ENCODE measurements at regions not wholly inside any gene's neighbourhood (a gene's known extent, or its start where the extent isn't known, plus 50 kb on each side); places are given as distances from the start of the nearest gene placed in this dataset.

DNA sequence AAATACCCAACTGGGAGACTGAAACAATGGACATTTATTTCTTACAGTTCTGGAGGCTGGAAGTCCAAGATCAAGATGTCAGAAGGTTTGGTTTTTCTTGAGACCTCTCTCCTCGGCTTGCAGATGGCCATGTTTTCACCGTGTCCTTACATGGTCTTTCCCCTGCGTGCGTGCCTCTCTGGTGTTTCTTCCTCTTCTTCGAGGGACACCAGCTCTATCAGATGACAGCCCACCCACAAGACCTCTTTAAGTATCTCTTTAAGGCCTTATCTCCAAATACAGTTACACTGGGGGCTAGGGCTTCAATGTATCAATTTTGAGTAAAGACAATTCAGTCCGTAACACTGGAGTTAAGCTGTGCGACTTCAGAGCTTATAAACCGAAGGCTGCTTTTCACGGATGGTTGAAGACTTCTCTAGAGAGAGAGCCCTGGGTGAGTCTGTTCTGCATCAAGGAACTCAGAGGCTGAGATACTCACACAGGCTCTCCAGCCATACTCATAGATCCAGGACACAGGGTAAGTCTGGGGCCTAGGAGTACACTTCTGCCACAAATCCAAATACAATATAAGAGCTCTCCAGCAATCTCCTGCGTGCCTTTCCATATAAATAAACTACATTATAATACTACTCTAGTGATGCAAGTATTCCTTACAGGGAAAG, 339.9 kb upstream of the PKDCC start:
- DNase-seq, result no peak

DNA sequence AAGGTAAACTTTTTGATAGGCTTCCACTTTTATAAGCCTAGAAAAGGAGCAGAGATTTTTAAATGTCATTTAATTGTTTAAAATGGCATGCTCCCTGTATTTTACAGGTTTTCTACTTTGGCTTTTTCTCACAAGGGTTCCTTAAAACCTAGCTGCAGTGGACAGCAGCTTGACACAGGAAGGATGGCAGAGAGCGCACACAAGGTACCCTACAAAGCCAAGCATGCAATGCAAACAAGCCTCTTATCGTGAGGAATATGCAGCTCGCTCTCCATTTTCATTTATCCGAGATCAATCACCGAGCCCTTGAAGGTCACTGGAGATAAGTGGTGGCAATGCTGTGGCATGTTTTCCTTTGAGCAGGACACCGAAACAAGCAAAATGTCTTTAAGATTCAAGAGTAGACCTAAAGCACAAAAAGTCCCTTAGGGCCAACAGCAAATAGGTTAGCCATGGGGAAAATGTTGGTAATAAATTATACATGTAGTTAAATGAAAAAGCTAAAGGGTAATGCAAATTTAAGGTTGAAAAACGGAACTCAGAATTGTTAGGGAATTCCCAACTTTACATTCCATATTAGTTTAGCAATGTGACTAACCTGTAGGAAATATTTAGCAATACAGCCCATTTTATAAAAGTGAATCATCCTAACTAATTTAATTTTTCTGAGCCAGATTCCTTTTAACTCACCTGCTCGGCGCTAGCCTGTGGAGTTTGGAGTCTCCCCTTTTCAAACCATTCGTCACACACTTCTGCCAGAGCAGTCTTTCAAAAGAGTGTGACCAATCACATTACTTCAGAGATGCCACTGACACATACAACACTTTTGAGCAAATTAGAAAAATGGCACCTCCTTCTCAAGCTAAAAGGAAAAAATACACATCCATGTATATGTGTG, 337.9 kb upstream of the PKDCC start:
- DNase-seq, result no peak

DNA sequence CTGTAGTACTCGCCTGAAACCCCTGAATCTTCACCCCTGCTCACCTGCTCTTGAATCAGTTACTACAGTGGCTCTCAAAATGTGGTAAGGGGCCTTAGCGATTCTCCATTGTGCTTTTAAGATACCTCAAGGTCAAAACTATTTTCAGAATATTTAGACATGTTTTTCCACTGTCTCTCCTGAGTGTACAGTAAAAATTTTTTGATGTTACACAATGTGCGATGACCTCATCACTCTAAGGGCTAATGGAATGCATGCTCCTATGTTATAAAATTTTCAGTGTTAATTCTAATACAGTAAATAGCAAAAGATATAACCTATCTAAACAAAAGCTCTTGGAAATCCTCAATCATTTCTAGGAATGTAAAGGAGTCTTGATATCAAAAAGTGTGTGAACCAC, 336.9 kb upstream of the PKDCC start:
- no peak for DNase-seq

DNA sequence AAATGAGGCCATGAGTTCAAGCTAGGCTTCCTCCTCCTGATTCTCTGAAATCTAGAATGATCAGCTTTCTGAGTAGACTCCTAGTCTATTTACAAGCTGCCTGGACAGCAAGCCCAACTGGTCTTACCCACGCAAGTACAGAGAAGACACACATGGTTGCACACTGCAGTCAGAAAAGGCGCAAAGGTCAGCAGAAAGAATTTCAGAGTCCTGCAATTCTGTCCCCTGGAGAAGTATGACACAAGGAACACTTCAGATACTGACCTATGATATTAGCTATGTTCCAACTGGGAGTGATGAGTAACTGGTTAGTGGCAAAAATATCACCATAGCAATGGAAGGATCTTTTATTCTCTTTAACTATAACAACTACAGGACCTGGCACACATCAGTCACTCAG, 336.1 kb upstream of the PKDCC start:
- no peak for DNase-seq

DNA sequence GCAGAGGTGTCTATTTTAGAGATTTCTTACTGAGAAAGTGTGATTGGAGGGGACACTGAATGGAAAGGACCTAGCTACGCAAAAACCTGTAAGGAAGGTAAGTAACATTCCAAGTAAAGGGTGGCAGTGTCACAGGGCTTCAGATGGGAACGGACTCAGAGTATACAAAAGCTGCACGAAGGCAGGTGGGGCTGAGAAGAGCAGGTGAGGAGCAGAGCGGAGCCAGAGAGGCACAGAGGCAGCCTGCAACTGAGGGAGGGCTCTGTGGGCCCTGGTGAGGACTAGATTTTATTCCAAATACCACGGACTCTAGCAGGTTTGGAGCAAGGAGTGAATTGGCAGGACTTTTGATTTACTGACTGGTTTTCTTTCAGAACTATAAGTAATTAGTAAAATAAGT, 331.3 kb upstream of the PKDCC start:
- no peak for DNase-seq

DNA sequence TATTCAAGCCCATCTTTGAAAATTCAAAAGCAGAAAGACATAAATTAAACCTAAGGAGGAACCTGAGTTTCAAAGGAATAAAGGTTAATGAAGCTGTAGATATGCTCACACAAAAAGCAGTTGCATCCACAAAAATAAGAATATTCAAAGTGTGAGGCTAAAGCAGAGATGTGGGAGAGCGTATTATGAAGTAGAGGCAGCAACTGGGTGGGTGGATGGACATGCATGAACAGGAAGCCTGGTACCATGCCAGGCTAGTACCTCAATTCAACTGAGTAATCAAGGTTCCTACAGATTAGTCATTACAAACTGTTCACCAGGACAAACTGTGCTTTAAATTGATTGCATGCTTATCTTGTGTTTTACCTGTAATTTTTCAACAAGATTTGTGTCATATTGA, 330.0 kb upstream of the PKDCC start:
- DNase-seq, result no peak

DNA sequence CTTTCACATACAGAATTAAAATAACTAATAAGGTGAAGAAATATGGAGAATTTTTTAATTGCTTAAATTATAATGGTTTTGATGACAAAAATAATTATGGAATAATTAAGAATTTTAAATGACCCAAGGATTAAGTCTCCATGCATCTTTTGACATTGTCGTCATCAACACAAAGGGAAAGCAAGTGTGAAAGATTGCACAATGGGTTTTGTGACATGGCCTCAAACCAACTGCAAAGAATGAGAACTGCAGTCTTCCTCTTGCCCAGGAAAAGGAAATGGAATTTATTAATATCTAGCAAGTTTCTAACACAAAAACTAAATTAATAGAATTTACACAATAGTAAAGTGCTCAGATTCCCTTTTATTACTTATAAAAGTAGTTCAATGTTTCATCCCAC, 329.1 kb upstream of the PKDCC start:
- DNase-seq, result no peak

DNA sequence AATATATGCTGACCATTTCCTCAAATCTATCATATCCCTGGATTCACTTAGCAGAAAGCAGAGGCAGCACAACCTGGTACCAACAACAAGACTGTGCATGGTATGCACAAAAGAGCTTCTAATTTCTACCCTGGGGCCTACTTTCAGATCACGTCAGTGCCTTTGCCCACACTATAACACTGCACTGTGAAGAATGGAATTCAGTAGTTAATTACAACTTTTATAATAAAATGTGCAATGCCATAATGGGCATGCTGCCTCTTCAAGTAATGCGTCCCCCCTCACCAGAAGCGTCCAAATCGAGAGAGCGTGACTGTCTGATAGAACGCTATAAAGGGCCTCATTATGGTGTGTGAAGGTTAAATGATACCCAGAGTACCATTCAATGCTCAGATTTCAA, 328.1 kb upstream of the PKDCC start:
- DNase-seq, result no peak

DNA sequence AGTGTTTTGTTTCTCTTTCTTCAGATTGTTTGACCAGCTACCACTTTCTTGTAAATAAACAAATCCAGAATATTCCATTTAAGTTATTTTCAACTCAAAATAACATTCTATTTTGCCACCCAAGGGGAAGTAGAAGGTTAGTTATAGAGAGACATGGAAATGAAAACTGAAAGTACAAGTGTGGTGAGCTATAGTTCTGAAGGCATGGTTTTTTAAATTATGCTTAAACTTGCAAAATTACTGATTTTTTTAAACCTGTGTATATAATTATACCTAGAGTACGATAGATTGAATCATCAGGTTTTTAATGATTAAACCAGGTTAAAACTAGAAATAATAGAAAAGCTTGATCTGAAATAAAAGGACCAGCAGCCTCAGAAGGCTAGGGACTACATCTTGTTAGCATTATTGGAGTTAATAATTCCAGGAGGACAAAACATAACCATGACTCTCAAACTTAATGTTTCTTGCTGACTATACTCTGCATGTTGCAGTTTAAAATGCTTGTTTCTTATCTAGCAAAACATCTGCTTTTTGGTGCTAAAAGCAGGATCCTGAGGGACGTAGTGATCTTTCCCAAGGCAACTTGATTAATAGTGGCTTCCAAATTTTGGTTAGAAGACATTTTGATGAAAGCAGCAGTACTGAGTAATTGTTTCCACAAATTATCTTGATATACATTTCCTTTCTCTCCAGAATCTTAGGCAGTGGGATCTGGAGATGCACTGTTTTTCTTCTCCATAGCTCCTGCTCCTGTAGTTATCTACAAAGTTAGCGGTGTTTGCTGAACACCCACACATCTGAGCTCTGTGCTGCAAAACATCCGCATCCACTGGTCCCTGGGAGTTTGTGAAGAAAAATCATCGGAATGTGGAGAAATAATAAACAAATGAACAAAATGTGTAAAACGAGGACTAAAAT, 327.2 kb upstream of the PKDCC start:
- no peak for DNase-seq

DNA sequence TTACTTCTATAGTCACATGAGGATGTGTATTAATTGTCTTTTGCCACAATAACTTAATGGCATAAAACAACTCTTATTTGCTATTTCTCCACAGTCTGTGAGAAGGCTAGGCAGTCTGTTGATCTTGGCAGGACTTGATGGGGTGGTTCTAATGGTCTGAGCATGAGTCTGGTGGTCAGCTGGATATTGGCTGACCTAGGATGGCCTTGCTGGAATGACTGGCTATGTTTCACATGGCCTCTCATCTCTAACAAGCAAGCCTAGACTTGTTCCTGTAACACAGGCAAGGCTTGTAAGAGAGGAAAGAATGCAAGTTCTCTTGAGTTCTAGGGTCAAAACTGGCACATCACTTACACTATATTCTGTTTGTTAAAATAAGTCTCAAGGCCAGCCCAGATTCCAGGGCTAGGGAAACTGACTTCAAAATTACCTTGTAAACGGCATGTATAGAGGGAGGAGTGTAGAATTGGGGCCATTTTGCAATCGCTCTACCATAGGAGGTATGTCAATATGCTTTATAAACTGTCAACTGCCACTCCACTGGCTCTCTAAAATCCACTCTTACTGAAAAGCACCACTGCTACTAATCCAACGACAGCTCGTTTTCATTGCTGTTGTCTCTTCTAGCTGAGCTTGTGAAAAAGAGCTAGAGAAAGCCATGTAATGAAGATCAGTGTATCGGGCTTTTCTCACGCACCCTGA, 325.0 kb upstream of the PKDCC start:
- DNase-seq, result no peak

DNA sequence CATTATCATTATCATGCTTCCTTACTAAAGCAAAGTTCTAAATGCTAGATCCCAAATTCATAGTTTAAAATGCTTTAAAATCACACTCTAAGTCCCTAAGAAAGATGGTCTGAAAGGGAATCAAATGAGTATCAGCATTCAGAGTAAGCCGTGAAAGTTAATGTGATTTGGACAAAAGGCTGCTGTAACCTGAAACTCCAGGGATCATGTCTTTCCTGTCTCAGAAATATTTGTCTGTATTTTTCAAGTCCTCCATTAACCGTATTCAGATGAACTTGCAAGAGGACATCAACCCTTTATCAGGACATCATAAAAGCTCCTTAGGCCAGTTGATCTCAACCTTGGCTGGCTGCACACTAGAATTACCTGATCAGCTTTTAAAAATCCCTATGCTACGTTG, 324.3 kb upstream of the PKDCC start:
- DNase-seq, result no peak

DNA sequence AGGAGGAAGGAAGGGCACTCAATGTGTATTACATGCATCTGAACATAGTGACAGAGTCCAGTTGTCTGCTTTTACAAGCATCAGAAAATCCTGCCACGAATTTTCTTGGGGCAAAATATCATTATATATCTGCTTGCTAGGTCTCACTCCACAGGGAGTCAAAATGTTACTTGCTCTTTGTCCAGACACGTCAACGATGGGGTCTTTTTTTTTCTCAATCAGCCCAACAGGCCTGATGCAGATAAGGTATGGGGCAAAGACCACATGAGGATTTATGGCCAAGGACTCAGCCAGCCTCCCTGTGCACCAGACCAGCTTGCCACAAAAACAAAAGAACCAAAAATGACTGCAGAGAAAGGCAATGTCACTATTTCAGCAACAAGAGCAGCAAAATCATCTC, 323.4 kb upstream of the PKDCC start:
- DNase-seq, result no peak

DNA sequence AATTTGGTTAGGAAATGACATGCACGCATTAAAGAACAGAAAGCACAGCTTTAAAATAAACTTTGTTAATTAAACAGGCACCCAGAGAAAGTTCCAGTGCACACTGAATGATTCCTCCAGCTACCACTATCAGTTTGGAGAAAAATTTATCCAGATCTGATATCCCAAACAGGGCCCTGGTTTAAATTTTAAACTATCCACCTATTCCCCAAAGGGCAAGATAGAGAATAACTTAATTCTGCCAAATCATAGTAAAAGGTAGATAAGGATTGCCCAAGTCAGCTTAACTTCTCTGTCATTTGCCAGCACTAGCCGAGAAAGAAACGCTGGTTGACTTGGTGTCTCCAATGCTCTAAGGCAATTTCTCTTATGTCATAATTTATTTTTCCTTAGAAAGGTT, 321.9 kb upstream of the PKDCC start:
- DNase-seq, result no peak

DNA sequence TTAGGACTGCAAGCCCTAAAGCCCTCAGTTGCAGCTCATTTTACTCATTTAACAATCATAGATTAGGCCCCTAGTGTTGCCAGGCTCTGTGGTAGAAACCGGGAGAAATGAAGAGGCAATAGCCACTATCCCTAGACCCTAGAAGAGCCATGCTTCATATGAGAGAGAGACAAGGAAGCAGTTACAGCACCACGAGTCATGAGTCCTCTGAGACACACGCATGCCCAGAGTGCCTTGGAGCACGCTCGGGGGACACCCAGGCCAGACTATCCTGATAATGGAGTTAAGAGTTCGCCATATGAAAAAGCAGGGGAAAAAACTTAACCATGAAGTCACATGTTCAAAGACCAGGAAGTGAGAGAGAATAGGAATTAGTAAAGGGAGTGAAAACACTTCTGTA, 321.5 kb upstream of the PKDCC start:
- no peak for DNase-seq

DNA sequence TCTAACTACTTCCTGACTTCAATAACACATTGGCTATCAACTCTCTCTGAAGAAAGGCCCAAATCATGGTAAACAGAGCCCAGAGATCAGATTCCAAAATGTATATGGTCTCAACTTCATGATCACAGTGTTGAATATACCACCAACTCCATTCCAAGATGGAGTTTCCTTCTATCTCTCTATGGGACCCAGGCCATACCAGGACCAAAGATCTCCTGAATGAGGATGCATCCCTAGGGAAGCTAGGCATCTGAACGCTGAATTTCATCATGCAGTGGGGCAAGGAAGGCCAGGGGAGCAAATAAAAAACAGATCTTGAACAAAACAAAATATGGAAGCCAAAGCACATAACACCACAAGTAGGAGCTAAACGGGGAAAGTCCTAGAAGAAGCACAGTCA, 320.7 kb upstream of the PKDCC start:
- no peak for DNase-seq

DNA sequence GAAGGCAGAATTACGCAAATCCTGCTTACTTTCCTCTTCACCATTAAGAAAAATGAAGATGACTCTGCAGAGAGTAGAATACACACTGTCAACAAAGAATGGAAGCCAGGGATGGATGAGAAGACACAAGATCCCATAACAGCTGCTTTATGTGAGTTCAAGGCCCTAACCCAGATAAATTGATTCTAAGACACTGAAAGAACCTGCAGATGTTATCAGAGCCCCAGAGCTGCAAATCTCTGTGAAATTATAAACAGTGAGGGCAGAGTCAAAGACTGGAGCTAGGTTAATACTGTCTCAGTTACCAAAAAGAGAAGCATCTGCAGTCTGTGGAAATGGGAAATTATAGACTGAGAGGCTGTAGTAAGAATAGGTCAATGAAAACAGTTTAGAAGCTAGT, 320.1 kb upstream of the PKDCC start:
- no peak for DNase-seq

DNA sequence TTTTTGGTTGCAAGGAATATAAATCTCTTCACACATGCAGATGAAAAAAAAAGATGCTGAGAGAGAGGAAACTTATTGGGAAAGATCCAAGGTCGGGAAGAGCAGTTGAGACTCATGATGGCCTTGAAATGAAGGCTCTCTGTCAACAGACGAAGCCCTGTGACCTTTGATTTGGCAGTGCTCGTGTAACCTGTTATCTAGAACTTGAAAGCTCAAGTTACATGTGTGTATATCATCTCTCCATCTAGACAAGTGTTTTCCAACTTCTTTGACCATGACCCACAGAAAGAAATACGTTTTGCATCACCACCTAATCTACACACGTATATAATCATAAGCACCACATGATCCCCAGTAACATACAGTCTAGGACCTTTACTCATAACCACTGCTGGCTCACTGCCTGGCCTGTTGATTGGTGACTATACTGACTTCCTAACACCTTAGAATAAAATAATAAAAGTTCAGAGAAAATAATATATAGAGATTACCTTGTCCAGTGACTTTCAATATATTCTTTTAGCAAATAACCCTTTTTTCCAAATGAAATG, 319.0 kb upstream of the PKDCC start:
- DNase-seq, result no peak

DNA sequence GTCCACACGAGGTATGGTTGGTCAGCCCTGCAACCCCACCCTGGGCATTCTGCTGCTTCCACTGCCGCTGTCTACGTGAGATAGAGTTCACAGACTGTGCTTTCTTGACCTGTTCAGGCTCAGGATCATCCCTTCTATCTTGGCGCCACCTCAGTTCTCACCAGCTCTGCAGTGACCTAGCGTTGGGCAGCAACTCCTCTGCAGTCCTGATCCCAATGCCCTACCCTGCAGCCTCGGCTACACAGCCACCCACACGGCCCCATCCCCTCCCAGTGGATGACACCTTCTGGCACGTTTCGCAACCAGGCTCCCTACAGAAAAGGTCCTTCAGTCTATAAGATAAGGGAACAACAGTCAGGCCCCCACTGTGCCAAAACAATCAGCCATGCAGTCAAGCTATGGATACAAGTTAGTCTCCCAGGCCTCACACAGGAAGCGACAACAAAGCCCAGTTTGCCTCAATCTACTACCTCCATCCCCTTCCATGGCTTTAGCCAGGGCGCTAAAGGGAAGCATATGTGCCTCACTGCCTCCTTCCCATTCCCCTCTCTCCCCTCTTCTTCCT, 317.9 kb upstream of the PKDCC start:
- DNase-seq, result no peak

DNA sequence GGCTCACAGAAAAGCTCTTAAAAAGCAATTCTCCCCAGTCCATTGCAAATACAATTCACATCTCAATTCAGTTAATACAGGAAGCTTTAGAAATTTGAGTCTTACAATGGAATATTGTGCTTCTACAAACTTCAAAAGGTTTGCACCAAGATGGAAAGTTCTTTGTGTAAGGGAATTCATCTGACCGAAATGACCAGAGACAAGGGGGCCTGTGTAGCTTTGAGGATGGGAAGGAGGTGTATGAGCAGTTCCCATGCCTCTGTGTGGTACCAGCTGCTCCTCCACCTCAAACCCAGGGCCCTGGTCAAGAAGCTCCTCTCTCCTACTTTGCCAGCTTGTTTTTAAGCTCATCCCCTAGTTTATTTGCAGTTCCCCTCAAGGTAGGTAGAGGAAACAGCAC, 312.8 kb upstream of the PKDCC start:
- DNase-seq, result no peak

DNA sequence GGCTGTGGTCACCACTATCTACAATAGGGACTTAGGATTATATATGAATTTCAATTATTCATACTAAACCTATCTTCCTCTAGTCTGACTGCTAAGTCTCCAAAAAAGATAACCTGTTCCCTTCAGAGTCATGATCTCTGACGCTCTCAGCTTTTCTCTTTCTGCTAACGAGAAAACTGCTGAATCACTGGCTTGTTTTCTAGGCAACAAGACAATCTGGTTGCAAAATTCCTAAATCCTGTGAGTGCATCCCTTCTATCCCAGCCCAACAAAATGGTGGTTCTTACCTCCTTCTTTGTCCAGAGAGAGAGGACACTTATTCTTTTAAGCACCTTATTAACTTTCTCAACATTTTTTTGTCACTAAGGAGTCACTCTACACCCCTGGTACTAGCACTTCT, 312.3 kb upstream of the PKDCC start:
- DNase-seq, result no peak

DNA sequence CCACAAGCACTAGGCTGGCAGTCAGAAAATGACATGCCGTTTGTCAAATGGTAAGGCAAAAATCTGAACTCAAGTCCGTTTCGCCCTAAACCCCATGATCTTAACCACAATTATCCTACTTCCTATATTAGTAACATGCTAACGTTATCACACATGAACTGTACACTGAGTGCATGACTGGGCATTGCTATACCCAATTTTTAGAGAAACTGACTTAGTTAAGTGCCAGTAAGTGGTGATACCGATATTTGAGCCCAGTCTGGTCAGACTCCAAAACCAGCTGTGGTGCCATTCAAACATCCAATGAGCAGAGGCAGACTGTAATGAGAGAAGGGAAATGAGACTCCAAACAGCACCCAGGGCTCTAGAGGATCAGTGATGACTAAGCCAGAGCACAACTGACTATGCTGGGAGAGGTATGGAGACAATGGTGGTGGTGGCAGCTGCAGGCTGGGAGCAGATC, 311.7 kb upstream of the PKDCC start:
- DNase-seq, result no peak

DNA sequence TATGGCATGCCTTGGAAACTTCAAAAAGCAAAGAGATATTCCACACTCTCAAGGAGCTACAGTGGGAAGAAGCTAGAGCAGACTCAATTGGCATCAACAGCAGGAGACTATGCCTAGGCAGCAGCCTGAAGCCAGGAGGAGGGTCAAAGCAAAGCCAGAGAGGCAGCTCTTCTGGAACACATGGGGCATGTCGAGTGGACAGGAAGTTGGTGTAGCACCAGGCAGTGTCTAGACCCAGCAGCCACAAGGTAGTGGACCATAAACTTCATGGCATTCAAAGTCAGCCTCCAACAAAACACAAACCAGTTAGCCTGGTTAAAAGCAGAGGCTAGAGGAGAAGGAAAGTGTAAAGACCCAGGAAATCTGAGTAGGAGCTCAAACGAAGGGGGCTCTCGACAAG, 311.2 kb upstream of the PKDCC start:
- no peak for DNase-seq
